Keratinocyte (primary cell): ENCODE measurements at regions not wholly inside any gene's neighbourhood (a gene's known extent, or its start where the extent isn't known, plus 50 kb on each side); places are given as distances from the start of the nearest gene placed in this dataset.

Source experiments
- CTCF ChIP-seq, 3 experiments: IDR thresholded peaks in 1 of 3; conservative IDR thresholded peaks in 1 of 3; optimal IDR thresholded peaks in 1 of 3; 2 replicates in 2 of 3; 3 replicates in 1 of 3; pipeline versions ENCODE3 to v1.5.1; 2011; ENCODE audit warnings: low read length in 3 of 3, mild to moderate bottlenecking in 3 of 3, moderate library complexity in 2 of 3, control low read depth in 1 of 3, inconsistent platforms in 1 of 3; ENCODE audit not compliant: insufficient read depth in 2 of 3; ENCODE audit errors: extremely low read depth in 1 of 3
- EZH2 ChIP-seq: IDR thresholded peaks from one replicate; pipeline ENCODE4 v1.6.1; 2012; ENCODE audit warnings: inconsistent platforms, mild to moderate bottlenecking, low read length, moderate library complexity

DNA sequence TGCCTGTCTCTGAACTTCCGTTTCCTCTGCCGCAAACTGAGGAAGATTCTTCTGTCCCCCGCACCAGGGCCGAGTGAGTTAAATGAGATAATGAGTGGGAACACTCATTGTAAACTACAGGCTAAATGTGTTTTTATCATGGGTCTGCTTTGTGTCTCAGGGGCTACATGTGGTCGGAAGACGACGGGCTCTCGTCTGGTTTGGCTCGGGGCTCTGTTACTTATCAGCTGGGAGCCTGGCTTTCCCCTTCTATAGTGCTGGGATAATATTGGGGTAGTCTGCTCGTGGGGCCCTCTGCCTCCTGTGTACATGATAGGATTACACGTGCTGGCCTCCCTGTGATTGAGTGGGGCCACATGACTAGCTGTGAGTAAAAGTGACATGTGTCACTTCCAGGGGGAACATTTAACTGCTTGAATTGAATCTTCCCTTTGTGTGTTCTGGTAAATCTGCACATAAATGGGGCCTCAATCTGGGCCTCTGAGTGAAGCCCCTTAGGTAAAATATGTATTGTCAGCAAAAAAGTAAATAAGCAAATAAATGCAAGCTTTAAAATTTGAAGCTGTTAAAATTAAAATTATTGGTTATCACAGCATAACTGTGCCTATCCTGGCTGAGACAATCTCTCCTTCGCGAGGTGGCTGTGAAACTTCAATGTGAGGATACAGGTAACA is 86.9 kb upstream of the SH3PXD2B start:
- no peak for TF ChIP-seq EZH2
- TF ChIP-seq CTCF (optimal IDR thresholded peaks at IDR 0.05 in 1 of 3, IDR thresholded peaks at IDR 0.05 in 1 of 3, conservative IDR thresholded peaks at IDR 0.05 in 1 of 3; ENCODE audit: extremely low read depth in 1 of 3, insufficient read depth in 2 of 3, low read length in 3 of 3) = no peak
